PFSK-1 (cell line): ENCODE measurements at regions not wholly inside any gene's neighbourhood (a gene's known extent, or its start where the extent isn't known, plus 50 kb on each side); places are given as distances from the start of the nearest gene placed in this dataset.

ENCODE experiments used
- SIN3A ChIP-seq: IDR thresholded peaks from 2 replicates; pipeline ENCODE4 v1.6.1; 2012; ENCODE audit warnings: mild to moderate bottlenecking, low read length, moderate library complexity, borderline replicate concordance; ENCODE audit not compliant: insufficient read depth
- TAF1 ChIP-seq: IDR thresholded peaks from 2 replicates; pipeline ENCODE4 v1.6.1; 2012; ENCODE audit warnings: low read length, control low read depth, borderline replicate concordance; ENCODE audit not compliant: insufficient read depth

DNA sequence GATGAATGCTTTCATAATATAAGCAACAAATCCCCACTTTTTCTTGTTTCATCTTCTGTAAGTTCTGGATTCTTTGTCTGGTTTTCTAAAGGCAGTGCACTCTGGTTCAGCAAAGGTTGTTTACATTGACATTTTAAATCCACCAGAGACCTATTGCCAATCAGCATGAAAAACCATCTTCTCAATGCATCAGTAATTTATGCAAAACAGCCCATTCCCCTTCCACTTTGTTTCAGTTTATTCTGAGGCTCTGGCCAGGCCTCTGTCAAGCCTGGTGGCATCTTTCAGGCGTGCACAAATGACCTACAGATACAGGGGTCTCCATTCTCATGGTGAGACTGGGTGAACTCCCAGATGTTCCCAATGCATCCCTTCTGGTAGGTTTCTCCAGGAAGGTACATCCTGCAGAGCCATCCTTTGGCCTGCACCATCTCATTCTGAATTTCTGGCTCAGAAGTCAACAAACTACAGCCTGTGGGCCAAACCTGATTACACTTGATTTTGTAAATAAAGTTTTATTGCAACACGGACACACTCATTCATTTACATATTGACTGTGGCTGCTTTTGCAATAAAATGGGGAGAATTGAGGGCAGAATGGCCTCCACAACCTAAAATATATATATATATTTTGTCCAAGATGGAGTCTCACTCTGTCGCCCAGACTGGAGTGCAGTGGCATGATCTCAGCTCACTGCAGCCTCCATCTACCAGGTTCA, 405.4 kb downstream of the PREX1 start:
- TF ChIP-seq TAF1 (no peak), SIN3A (no peak)
